HG03521 (cell line): ENCODE measurements at regions not wholly inside any gene's neighbourhood (a gene's known extent, or its start where the extent isn't known, plus 50 kb on each side); places are given as distances from the start of the nearest gene placed in this dataset.
"Not testable (repeated sequence)": the region's sequence is repeated elsewhere in the genome, so short reads cannot be mapped to it uniquely, and the experiment has no call there.

Experiments
- ATAC-seq: cut with Tn5 transposase; IDR thresholded peaks from one replicate; pipeline ENCODE4 v1.9.1; 2021; ENCODE audit warnings: mild to moderate bottlenecking, moderate library complexity; ENCODE audit not compliant: unreplicated experiment

GRCh38 chr2:167697948-167698347 lies 549.4 kb downstream of the STK39 start:
- ATAC-seq: no peak

- ATAC-seq: no peak
Measured at GRCh38 chr2:167697194-167697593, 550.2 kb downstream of the STK39 start.

GRCh38 chr2:167692936-167693335 lies 554.5 kb downstream of the STK39 start:
- ATAC-seq: no peak

GRCh38 chr2:167692191-167692590 lies 555.2 kb downstream of the STK39 start:
- no peak for ATAC-seq

GRCh38 chr2:167689444-167689843 lies 558.0 kb downstream of the STK39 start:
- no peak for ATAC-seq

DNA sequence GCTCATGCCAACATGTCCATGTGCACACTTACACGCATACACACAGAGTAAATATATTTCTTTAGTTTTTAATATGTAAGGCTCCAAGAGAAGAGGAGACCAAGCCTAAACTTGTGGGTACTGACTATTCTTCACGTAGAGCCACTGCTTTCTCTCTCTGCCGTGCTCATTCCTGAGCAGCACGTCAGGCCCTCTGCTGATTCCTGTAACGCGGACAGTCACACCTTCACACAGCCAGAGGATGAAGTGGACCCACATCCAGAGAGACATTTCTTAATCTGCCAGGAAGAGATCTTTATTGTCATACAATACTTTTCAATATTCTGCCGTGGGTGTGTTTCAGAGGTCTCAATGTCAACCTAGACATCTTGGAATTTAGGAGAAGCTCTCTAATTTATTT lies 560.7 kb downstream of the STK39 start:
- no peak for ATAC-seq

- ATAC-seq: no peak
Measured at GRCh38 chr2:167681234-167682015, 566.0 kb downstream of the STK39 start.

DNA sequence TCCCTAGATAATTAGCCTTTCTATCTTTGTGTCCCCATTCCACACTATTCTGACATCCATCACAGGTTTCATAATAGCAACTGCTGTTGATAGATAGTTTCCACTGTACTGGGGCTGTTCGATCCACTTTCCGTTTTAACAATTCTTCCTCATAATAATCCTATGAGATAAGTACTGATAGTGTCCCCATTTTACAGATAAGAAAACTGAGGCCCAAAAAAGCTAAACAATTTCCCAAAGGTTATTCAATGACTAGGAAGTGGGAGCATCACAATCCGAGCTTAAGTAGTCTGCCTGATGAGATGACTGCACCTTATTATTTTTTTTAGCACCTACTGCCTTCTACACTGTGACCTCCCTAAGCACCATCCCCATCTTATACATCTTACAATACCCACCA lies 569.2 kb downstream of the STK39 start:
- no peak for ATAC-seq

GRCh38 chr2:167675906-167676305 lies 571.5 kb downstream of the STK39 start:
- ATAC-seq: no peak

- no peak for ATAC-seq
Measured at GRCh38 chr2:167670588-167670987, 576.8 kb downstream of the STK39 start.

- no peak for ATAC-seq
Measured at GRCh38 chr2:167653131-167653530, 594.3 kb downstream of the STK39 start.

GRCh38 chr2:167652401-167652800 lies 595.0 kb downstream of the STK39 start:
- no peak for ATAC-seq

DNA sequence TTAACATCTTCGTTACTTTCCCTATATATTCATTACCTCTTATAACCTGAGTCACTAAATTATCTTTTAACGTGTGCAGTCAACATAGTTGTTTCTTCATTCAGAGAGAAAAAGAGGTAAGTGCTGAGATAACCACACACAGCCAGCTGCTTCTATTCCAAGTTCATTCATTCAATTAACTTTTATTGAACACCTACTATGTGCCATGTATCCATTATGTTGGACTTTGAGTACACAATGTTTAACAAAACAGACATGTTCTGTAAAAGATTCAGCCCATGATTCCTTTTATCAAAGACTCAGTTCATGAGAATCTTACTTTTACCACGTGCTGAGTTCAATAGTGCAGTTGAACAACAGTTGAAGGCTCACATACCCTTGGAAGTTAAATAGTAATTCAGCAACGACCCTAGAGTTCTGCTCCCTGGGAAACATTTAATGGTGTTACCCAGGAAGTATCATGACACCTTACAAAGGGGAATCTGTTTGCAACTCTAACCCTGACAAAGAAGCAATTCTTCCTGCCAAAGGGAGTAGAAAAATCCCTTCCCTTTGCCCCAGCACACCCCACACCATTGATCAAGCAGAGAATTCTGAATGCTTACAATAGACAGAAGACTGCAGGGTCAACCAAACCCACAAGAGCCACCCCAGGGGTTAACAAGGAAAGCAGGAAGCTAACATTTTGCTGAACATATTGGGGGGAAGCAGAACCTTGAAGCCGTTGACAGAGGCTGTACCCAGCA lies 595.8 kb downstream of the STK39 start:
- ATAC-seq: no peak

DNA sequence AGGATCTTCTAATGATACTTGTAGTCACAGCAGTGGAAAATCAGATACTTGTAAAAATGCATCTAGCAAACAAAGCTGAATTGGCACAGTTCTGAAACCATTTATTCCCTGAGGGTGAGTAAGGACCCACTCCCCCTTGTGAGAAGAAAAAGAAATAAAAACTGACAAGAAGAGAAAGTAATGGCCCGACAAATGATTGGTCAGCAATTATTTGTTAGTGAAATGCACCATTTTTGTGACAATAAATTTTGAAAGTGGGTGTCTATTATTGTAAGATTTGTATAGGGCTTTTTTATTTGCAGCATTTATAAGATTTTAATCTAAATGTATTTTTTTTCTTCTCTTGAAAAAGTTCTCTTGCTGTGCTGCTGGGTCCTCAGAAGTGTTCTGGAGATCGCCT lies 600.8 kb downstream of the STK39 start:
- no peak for ATAC-seq

DNA sequence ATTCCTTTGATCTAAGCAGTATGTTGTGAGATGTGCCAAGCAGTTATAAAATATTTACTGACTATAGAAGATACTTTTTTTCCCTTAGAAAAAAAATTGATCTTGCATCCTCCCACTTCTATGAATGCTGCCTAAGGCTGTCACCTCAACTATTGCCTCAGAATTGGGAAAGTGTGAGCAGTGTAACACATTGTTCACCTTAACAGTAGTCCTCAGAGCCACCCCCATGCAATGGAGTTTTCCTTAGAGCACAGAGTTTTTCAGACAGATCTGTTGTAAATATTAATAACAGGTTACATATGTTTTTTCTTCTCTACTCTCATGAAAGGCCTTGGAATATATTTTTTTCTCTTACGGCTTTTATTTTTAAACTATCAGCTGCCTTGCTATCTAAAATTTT lies 607.3 kb downstream of the STK39 start:
- ATAC-seq: no peak

DNA sequence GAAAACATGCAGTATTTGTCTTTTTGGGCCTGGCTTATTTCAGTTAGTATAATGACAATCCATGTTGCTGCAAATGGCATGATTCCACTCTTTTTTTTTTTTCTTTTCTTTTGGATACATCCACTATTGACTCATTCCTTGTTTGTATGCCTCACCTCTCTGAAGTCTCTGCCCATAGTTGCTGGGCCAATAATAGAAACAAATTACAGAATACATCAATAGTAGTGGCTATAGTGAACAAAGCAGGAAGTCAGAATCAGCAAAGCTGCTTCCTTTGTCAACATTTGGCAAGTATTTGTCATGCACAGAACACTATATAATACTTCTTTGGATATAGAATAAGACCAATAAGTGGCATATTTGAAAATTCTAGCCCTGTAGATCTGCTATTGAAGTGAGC lies 609.7 kb downstream of the STK39 start:
- ATAC-seq: no peak

- not testable (repeated sequence) for ATAC-seq
Measured at GRCh38 chr2:167632271-167632670, 615.1 kb downstream of the STK39 start.

DNA sequence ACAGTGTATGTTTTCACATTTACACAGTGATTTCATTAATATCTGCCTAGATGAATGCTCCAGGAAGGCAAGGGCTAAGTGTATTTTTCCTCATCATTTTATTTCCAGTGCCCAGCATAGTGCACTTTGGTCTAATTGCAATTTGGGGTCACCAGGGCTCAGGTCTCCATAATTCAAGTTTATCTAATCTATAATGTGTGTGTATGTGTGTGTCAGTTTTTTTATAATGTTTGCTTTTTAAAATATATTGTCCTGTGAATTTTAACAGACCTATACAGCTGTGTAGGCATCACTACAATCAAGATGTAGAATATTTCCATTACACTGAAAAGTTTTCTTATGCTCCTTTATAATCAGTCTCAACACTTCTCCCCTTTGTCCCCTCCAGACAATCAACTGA lies 620.4 kb downstream of the STK39 start:
- no peak for ATAC-seq

- ATAC-seq: no peak
Measured at GRCh38 chr2:167626301-167626700, 621.1 kb downstream of the STK39 start.

DNA sequence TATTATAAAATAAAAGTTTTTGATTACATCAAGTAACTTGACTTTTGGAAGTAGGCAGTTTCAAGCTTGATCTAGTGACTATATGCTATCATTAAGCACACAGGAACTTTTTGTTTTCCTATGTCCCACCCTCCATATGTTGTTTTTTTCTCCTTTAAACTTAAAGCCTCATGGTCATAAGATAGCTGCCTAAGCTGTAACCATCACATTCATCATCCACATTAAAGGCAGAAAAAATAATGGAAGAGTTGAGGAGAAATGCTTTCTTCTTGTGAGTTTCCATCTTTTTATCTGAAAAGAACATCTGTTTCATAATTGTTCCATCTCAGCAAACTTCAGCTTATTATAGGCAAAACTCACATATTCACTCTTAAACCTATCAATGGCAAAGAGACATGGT lies 630.4 kb downstream of the STK39 start:
- no peak for ATAC-seq

GRCh38 chr2:167613471-167613870 lies 633.9 kb downstream of the STK39 start:
- ATAC-seq: no peak

- ATAC-seq: no peak
Measured at GRCh38 chr2:167608487-167608886, 638.9 kb downstream of the STK39 start.
